Fibroblast of lung (primary cell): ENCODE measurements at regions not wholly inside any gene's neighbourhood (a gene's known extent, or its start where the extent isn't known, plus 50 kb on each side); places are given as distances from the start of the nearest gene placed in this dataset.

Source experiments
- CTCF ChIP-seq, 2 donors: IDR thresholded peaks in 1 of 2; conservative IDR thresholded peaks in 1 of 2; 1 replicate in 1 of 2; 2 replicates in 1 of 2; pipeline ENCODE4 v1.5.1; 2011 to 2012; ENCODE audit warnings: low read length in 2 of 2, control low read depth in 1 of 2, inconsistent platforms in 1 of 2, low read depth in 1 of 2, mild to moderate bottlenecking in 1 of 2
- EZH2 ChIP-seq: IDR thresholded peaks from 2 replicates; pipeline ENCODE4 v1.5.1; 2012; ENCODE audit warnings: low read length, control low read depth, mild to moderate bottlenecking; ENCODE audit errors: missing control alignments

GRCh38 chr10:31730776-31731175, 197.9 kb downstream of the ARHGAP12 start:
- TF ChIP-seq CTCF (conservative IDR thresholded peaks at IDR 0.05 in 1 of 2, IDR thresholded peaks at IDR 0.05 in 1 of 2; ENCODE audit: low read depth in 1 of 2, low read length in 2 of 2) (no peak), EZH2 (no peak)
